Thyroid gland (tissue), 4 donors: ENCODE measurements at regions not wholly inside any gene's neighbourhood (a gene's known extent, or its start where the extent isn't known, plus 50 kb on each side); places are given as distances from the start of the nearest gene placed in this dataset.
"Not testable (repeated sequence)": the region's sequence is repeated elsewhere in the genome, so short reads cannot be mapped to it uniquely, and the experiment has no call there.

Experiments used
- DNase-seq, 2 donors: peaks; one replicate each; pipeline ENCODE4 v3.0.0-alpha.2; 2019
- H3K27ac ChIP-seq, 3 donors: fragments of 200-600 bp; sonication (generic); 1 replicate in 2 of 3; 2 replicates in 1 of 3; pipeline ENCODE4 v1.5.1; 2016 to 2019; ENCODE audit warnings: mild to moderate bottlenecking in 1 of 3, moderate library complexity in 1 of 3
- H3K27me3 ChIP-seq: fragments of 200-600 bp; sonication (generic); one replicate; pipeline ENCODE4 v1.5.1; 2019
- H3K36me3 ChIP-seq, 2 donors: fragments of 200-600 bp; sonication (generic); one replicate each; pipeline ENCODE4 v1.5.1; 2016 to 2019
- H3K4me1 ChIP-seq, 2 donors: fragments of 200-600 bp; sonication (generic); one replicate each; pipeline ENCODE4 v1.5.1; 2017 to 2019
- H3K4me3 ChIP-seq, 3 donors: fragments of 200-600 bp; sonication (generic); replicated peaks in 1 of 3; 1 replicate in 2 of 3; 2 replicates in 1 of 3; pipeline ENCODE4 v1.5.1; 2016; ENCODE audit warnings: mild to moderate bottlenecking in 1 of 3
- H3K9me3 ChIP-seq: fragments of 200-600 bp; sonication (generic); one replicate; pipeline ENCODE4 v1.5.1; 2017
- POLR2A ChIP-seq, 2 donors: fragments of 450-650 bp; IDR thresholded peaks; one replicate each; pipeline ENCODE4 v1.6.1; 2017; ENCODE audit warnings: antibody characterized with exemption in 2 of 2, mild to moderate bottlenecking in 2 of 2, moderate library complexity in 1 of 2
- WGBS, 2 donors: methylation state at CpG; one replicate each; pipeline ENCODE4 v1.1.5; 2017; 5-methylcytosine and 5-hydroxymethylcytosine counted together
- intact Hi-C: fragments of 100-400 bp; cut with DNase I; formaldehyde crosslinking; loops from one replicate; pipeline ENCODE4 v1.15.1; 2023
- TF ChIP-seq, protein P1 (sequence below), 6 experiments: fragments of 200-600 bp in 3 of 6; fragments of 450-650 bp in 3 of 6; sonication (generic) in 3 of 6; IDR thresholded peaks; one replicate each; pipeline ENCODE4 v1.5.1; 2016 to 2019; ENCODE audit warnings: antibody characterized with exemption in 6 of 6, mild to moderate bottlenecking in 2 of 6, inconsistent platforms in 1 of 6, moderate library complexity in 1 of 6

DNA sequence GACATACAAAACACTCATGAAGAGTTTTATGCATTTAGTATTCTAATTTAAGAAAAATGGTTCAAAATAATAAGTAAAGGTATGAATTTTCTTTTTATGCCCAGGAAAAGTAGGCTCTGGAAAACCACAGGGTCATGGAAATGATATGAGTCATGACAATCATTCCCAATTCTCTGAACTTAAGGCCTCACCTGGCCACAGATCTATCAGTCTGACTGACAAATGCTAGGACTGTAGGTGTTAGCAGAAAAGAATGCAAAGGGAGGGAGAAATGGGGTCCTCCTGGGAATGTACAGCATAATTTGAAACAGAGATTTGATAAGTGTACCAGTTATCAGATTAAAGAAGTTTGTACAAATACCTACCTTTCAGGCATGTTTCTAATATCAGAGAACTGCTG lies 270.5 kb upstream of the ARSJ start:
- Histone ChIP-seq H3K27me3 (no peaks in the 10 kb centered on the region), H3K36me3 (no peaks in the 10 kb centered on the region), H3K4me1 (no peaks in the 10 kb centered on the region), H3K27ac (no peak overlapping the region), H3K9me3 (no peaks in the 10 kb centered on the region), H3K4me3 (no peak overlapping the region)
- intact Hi-C loops: no loop called here
- no peak for DNase-seq
- TF ChIP-seq, protein P1, sequence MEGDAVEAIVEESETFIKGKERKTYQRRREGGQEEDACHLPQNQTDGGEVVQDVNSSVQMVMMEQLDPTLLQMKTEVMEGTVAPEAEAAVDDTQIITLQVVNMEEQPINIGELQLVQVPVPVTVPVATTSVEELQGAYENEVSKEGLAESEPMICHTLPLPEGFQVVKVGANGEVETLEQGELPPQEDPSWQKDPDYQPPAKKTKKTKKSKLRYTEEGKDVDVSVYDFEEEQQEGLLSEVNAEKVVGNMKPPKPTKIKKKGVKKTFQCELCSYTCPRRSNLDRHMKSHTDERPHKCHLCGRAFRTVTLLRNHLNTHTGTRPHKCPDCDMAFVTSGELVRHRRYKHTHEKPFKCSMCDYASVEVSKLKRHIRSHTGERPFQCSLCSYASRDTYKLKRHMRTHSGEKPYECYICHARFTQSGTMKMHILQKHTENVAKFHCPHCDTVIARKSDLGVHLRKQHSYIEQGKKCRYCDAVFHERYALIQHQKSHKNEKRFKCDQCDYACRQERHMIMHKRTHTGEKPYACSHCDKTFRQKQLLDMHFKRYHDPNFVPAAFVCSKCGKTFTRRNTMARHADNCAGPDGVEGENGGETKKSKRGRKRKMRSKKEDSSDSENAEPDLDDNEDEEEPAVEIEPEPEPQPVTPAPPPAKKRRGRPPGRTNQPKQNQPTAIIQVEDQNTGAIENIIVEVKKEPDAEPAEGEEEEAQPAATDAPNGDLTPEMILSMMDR (IDR thresholded peaks at IDR 0.05): no peak
- no peak for TF ChIP-seq POLR2A (IDR thresholded peaks at IDR 0.05)

- Histone ChIP-seq H3K4me1 (no peaks in the 10 kb centered on the region), H3K27ac (no peak overlapping the region), H3K9me3 (no peaks in the 10 kb centered on the region), H3K36me3 (no peaks in the 10 kb centered on the region), H3K27me3 (no peaks in the 10 kb centered on the region), H3K4me3 (no peak overlapping the region)
- DNase-seq: no peak
- 58 to 63% methylated on average over 2 of the region's 2 CpGs for WGBS, 2 donors
- intact Hi-C loops: no loop called here
- no peak for TF ChIP-seq POLR2A (IDR thresholded peaks at IDR 0.05)
- TF ChIP-seq, protein P1 (IDR thresholded peaks at IDR 0.05): no peak
Observed at GRCh38 chr4:114250439-114250891, 271.0 kb upstream of the ARSJ start.

GRCh38 chr4:114251020-114251419 lies 271.6 kb upstream of the ARSJ start:
- no peaks in the 10 kb centered on the region for H3K9me3 ChIP-seq
- no peak for TF ChIP-seq POLR2A (IDR thresholded peaks at IDR 0.05)
- TF ChIP-seq, protein P1 (IDR thresholded peaks at IDR 0.05): no peak
- intact Hi-C loops: no loop called here
- H3K27ac ChIP-seq: no peak overlapping the region
- no peaks in the 10 kb centered on the region for H3K27me3 ChIP-seq
- no peaks in the 10 kb centered on the region for H3K36me3 ChIP-seq
- no peaks in the 10 kb centered on the region for H3K4me1 ChIP-seq
- no peak overlapping the region for H3K4me3 ChIP-seq
- no peak for DNase-seq

- WGBS, 2 donors: 91 to 100% methylated on average over 2 of the region's 2 CpGs
- intact Hi-C loops: no loop called here
Observed at GRCh38 chr4:114252499-114252898, 273.1 kb upstream of the ARSJ start.

DNA sequence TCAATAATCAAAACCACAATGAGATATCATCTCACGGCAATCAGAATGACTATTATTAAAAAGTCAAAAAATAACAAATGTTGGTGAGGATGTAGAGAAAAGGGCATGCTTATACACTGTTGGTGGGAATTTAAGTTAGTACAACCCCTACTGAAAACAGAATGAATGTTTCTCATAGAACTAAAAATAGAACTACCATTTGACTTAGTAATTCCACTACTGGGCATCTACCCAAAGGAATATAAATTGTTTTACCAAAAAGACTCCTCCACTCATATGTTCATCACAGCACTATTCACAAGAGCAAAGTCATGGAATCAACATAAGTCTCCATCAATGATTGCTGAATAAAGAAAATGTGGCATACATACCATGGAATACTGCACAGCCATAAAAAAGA lies 278.1 kb upstream of the ARSJ start:
- 0% methylated on average over 1 of the region's 1 CpG; no CpG with 5 or more reads in 1 of the 2 donors for WGBS, 2 donors
- TF ChIP-seq POLR2A (IDR thresholded peaks at IDR 0.05): no peak
- TF ChIP-seq, protein P1 (IDR thresholded peaks at IDR 0.05): no peak
- Histone ChIP-seq H3K27ac (no peak overlapping the region), H3K36me3 (no peaks in the 10 kb centered on the region), H3K27me3 (no peaks in the 10 kb centered on the region), H3K9me3 (no peaks in the 10 kb centered on the region), H3K4me1 (no peaks in the 10 kb centered on the region), H3K4me3 (no peak overlapping the region)
- intact Hi-C loops: no loop called here
- DNase-seq: no peak

More at GRCh38 chr4:114252499-114252898, 273.1 kb upstream of the ARSJ start:
- TF ChIP-seq, protein P1 (IDR thresholded peaks at IDR 0.05): no peak
- TF ChIP-seq POLR2A (IDR thresholded peaks at IDR 0.05): no peak
- H3K27me3 ChIP-seq: no peaks in the 10 kb centered on the region
- no peaks in the 10 kb centered on the region for H3K4me1 ChIP-seq
- H3K9me3 ChIP-seq: no peaks in the 10 kb centered on the region
- H3K27ac ChIP-seq: no peak overlapping the region
- DNase-seq: no peak
- H3K4me3 ChIP-seq: no peak overlapping the region
- H3K36me3 ChIP-seq: no peaks in the 10 kb centered on the region

- intact Hi-C loops, H3K4me1 ChIP-seq, H3K9me3 ChIP-seq, H3K36me3 ChIP-seq, H3K27ac ChIP-seq, H3K27me3 ChIP-seq, H3K4me3 ChIP-seq, DNase-seq: not testable (repeated sequence)
- 63% methylated on average over 1 of the region's 1 CpG; no CpG with 5 or more reads in 1 of the 2 donors for WGBS, 2 donors
Observed at GRCh38 chr4:114262421-114262820, 283.0 kb upstream of the ARSJ start.
